Uterus (tissue), 3 donors: ENCODE measurements at regions not wholly inside any gene's neighbourhood (a gene's known extent, or its start where the extent isn't known, plus 50 kb on each side); places are given as distances from the start of the nearest gene placed in this dataset.

Experiments used
- DNase-seq, 2 donors: peaks; one replicate each; pipeline ENCODE4 v3.0.0-alpha.2; 2019 to 2020
- H3K27ac ChIP-seq, 2 donors: fragments of 200-600 bp; sonication (generic); 1 replicate in 1 of 2; 2 replicates in 1 of 2; pipeline ENCODE4 v1.5.1; 2016 to 2018
- H3K27me3 ChIP-seq, 2 donors: fragments of 200-600 bp; sonication (generic); one replicate each; pipeline ENCODE4 v1.5.1; 2018 to 2019; ENCODE audit warnings: control low read depth in 1 of 2
- H3K36me3 ChIP-seq, 2 donors: fragments of 200-600 bp; sonication (generic); one replicate each; pipeline ENCODE4 v1.5.1; 2019; ENCODE audit warnings: control low read depth in 1 of 2
- H3K4me1 ChIP-seq, 2 donors: fragments of 200-600 bp; sonication (generic); one replicate each; pipeline ENCODE4 v1.5.1; 2018 to 2019; ENCODE audit warnings: control low read depth in 1 of 2
- H3K4me3 ChIP-seq, 2 donors: fragments of 200-600 bp; sonication (generic); 1 replicate in 1 of 2; 2 replicates in 1 of 2; pipeline ENCODE4 v1.5.1; 2018 to 2019; ENCODE audit warnings: mild to moderate bottlenecking in 1 of 2
- H3K9me3 ChIP-seq, 2 donors: fragments of 200-600 bp; sonication (generic); one replicate each; pipeline ENCODE4 v1.5.1; 2019; ENCODE audit warnings: control low read depth in 1 of 2
- CTCF ChIP-seq, 4 experiments: fragments of 200-600 bp in 2 of 4; fragments of 450-650 bp in 2 of 4; sonication (generic) in 2 of 4; IDR thresholded peaks; one replicate each; pipeline ENCODE4 v1.5.1; 2016 to 2019; ENCODE audit warnings: antibody characterized with exemption in 4 of 4, mild to moderate bottlenecking in 2 of 4, moderate library complexity in 1 of 4
- POLR2A ChIP-seq, 2 donors: fragments of 450-650 bp; IDR thresholded peaks; one replicate each; pipeline ENCODE4 v1.6.1; 2016; ENCODE audit warnings: antibody characterized with exemption in 2 of 2, mild to moderate bottlenecking in 1 of 2, moderate library complexity in 1 of 2
- intact Hi-C: fragments of 100-400 bp; cut with DNase I; formaldehyde crosslinking; loops from one replicate; pipeline ENCODE4 v1.15.1; 2023; ENCODE audit warnings: low total_unique reads
- donor health status: DM: yes; HTN: yes; CAD: no.

DNA sequence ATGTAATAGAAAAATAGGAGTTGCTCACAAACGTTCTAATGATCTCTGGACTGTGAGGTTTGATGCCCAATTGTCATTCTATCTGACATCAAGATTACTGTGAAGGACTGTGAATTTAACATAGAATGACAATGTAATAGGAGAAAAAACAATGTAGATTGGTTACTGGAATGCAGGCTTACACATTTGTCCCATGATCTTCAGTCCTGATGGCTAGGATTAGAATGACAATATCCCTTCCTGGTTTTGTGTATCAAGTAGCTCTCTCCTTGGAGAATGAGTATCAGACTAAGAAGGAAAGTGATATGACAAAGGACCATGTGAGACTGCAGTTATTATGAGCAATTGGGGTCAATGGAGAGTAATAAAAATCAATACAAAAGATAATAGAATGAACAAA is 862.2 kb upstream of the C9orf72 start:
- Histone ChIP-seq H3K4me3 (no peak overlapping the region), H3K36me3 (no peaks in the 10 kb centered on the region), H3K9me3 (no peaks in the 10 kb centered on the region), H3K27me3 (no peaks in the 10 kb centered on the region), H3K27ac (no peak overlapping the region), H3K4me1 (no peaks in the 10 kb centered on the region)
- no peak for DNase-seq
- TF ChIP-seq POLR2A (IDR thresholded peaks at IDR 0.05), result no peak
- TF ChIP-seq CTCF (IDR thresholded peaks at IDR 0.05), result no peak
- intact Hi-C loops, result no loop called here

DNA sequence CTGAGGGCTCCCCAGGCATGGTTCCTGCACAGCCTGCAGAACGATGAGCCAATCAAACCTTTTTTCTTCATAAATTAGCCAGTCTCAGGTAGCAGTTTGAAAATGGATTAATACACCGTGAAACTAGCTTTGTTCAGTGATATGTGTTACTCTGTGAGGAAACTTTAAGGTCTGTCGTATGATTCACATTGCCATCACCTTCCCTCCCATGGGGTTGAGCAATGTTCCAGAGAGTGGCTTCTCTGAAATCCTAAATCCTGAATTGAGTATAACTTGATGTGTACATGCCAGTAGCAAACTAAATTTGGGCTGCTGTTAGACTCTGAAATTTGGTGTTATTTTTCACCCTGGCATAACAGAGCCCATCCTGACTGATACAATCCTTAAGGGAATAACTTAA is 866.4 kb upstream of the C9orf72 start:
- Histone ChIP-seq H3K4me1 (no peaks in the 10 kb centered on the region), H3K27ac (no peak overlapping the region), H3K9me3 (no peaks in the 10 kb centered on the region), H3K27me3 (no peaks in the 10 kb centered on the region), H3K4me3 (no peak overlapping the region), H3K36me3 (no peaks in the 10 kb centered on the region)
- DNase-seq, result no peak
- intact Hi-C loops, result no loop called here
- TF ChIP-seq POLR2A (IDR thresholded peaks at IDR 0.05), result no peak
- no peak for TF ChIP-seq CTCF (IDR thresholded peaks at IDR 0.05)

DNA sequence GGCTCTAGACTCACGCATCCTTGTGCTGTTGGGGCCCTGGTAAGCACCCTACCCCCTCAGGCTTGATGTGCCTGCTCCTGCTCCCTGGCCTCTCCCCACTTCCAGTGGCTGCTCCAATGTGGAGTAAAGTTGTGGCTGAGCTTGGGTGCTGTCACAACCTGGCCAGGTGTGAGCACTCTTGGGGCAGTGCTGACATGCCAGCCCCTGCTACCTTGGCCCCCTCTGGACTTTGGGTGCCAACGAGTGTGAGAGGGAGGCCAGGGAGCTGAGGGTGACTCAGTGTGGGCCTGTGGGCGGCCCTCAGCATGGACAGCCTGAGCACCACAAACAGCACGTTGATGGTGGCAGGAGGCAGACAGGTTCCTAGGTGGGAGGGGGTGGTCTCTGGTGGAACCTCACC is 870.2 kb upstream of the C9orf72 start:
- intact Hi-C loops, result no loop called here
- H3K36me3 ChIP-seq, result no peaks in the 10 kb centered on the region
- H3K9me3 ChIP-seq, result no peaks in the 10 kb centered on the region
- H3K27ac ChIP-seq, result no peak overlapping the region
- no peak for DNase-seq
- H3K27me3 ChIP-seq, result no peaks in the 10 kb centered on the region
- H3K4me3 ChIP-seq, result no peak overlapping the region
- TF ChIP-seq CTCF (IDR thresholded peaks at IDR 0.05) (no peak), POLR2A (IDR thresholded peaks at IDR 0.05) (no peak)
- H3K4me1 ChIP-seq, result no peaks in the 10 kb centered on the region

DNA sequence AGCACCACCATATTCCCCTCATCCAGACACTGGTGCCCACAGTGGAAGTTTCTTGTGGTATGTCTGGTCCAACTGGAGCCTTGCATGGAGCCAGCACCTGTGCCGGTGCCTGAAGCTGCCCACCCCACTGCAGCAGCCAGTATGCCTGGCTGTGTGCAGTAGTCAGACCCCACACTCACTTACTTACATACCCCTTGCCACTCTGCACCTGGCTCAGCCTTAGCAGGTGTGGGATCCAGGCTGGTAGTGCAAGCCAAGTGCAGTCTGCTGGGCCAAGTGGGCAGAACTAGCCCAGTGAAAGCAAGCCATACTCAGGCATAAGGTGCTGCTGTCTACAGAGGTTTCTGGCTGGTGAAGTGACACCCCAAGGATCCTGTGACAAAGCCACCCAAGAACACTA is 871.4 kb upstream of the C9orf72 start:
- Histone ChIP-seq H3K27ac (no peak overlapping the region), H3K4me3 (no peak overlapping the region), H3K9me3 (no peaks in the 10 kb centered on the region), H3K27me3 (no peaks in the 10 kb centered on the region), H3K36me3 (no peaks in the 10 kb centered on the region), H3K4me1 (no peaks in the 10 kb centered on the region)
- intact Hi-C loops, result no loop called here
- TF ChIP-seq CTCF (IDR thresholded peaks at IDR 0.05) (no peak), POLR2A (IDR thresholded peaks at IDR 0.05) (no peak)
- no peak for DNase-seq

GRCh38 chr9:28445211-28445610 is 871.9 kb upstream of the C9orf72 start:
- H3K27me3 ChIP-seq, result no peaks in the 10 kb centered on the region
- H3K9me3 ChIP-seq, result no peaks in the 10 kb centered on the region
- TF ChIP-seq POLR2A (IDR thresholded peaks at IDR 0.05), result no peak
- no peak for TF ChIP-seq CTCF (IDR thresholded peaks at IDR 0.05)
- no peak overlapping the region for H3K4me3 ChIP-seq
- no peak for DNase-seq
- no peak overlapping the region for H3K27ac ChIP-seq
- H3K36me3 ChIP-seq, result no peaks in the 10 kb centered on the region
- no peaks in the 10 kb centered on the region for H3K4me1 ChIP-seq
- intact Hi-C loops, result no loop called here
